HCT116 (cell line): ENCODE measurements at regions not wholly inside any gene's neighbourhood (a gene's known extent, or its start where the extent isn't known, plus 50 kb on each side); places are given as distances from the start of the nearest gene placed in this dataset.

Experiments
- ATAC-seq: fragments of 200-7000 bp; cut with Tn5 transposase; 2 replicates; pipeline ENCODE4 v1.9.1; 2020; ENCODE audit warnings: mild to moderate bottlenecking, moderate library complexity
- BruUV-seq: library from RNA; stranded (reverse); fragments of 400-500 nt; replicated peaks from 2 replicates; lab custom pipeline; 2021; lab: Mats Ljungman, UMichigan
- CTCF ChIA-PET: fragments of 300-600 bp; sonication (Branson Sonifier 250); formaldehyde crosslinking; loops from one replicate; lab custom pipeline; 2021; ENCODE audit warnings: antibody characterized with exemption; lab: Charles Lee
- POLR2A ChIA-PET: fragments of 300-600, 350-600 bp; sonication (Branson Sonifier 250); formaldehyde crosslinking; loops from one replicate; lab custom pipeline; 2021; ENCODE audit warnings: antibody characterized with exemption; lab: Charles Lee
- RAD21 ChIA-PET, 2 experiments: fragments of 300-600 bp; sonication (Branson Sonifier 250); formaldehyde crosslinking; loops; one replicate each; lab custom pipeline; 2023; ENCODE audit warnings: low total read pairs in 2 of 2; ENCODE audit not compliant: uncharacterized antibody in 2 of 2, unreplicated experiment in 2 of 2, low non-redundant PET in 1 of 2; lab: Charles Lee
- DNase-seq: peaks from one replicate; pipeline ENCODE4 v3.0.0-alpha.2; 2010; ENCODE audit warnings: low read depth, low spot score
- H2AFZ ChIP-seq: fragments of 200-600 bp; shearing (Covaris generic), sonication (generic); 2 replicates; pipeline ENCODE4 v1.6.1; 2017; ENCODE audit warnings: low read depth, mixed run types, mixed read lengths, antibody characterized with exemption, low read length; ENCODE audit not compliant: poor library complexity, severe bottlenecking
- H3K27ac ChIP-seq: 2 replicates; pipeline ENCODE4 v1.5.1; 2012; ENCODE audit warnings: low read depth, low read length
- H3K27me3 ChIP-seq: fragments of 200-600 bp; sonication (generic); 2 replicates; pipeline ENCODE4 v1.6.1; 2016; ENCODE audit warnings: mixed run types, low read length, mixed read lengths; ENCODE audit not compliant: insufficient read depth
- H3K36me3 ChIP-seq, 2 experiments: fragments of 200-500 bp in 1 of 2; fragments of 200-600 bp in 1 of 2; sonication (Bioruptor generic) in 1 of 2; sonication (generic) in 1 of 2; 2 replicates each; pipeline versions ENCODE4 v1.5.1 to v1.6.1; 2014 to 2016; ENCODE audit warnings: low read length in 2 of 2, inconsistent platforms in 1 of 2, mixed read lengths in 1 of 2, mixed run types in 1 of 2; ENCODE audit not compliant: insufficient read depth in 2 of 2, control insufficient read depth in 1 of 2
- H3K4me1 ChIP-seq, 2 experiments: fragments of 200-600 bp in 1 of 2; sonication (generic) in 1 of 2; 2 replicates each; pipeline versions ENCODE4 v1.5.1 to v1.6.1; 2012 to 2017; ENCODE audit warnings: low read length in 2 of 2, inconsistent platforms in 1 of 2, mild to moderate bottlenecking in 1 of 2, mixed read lengths in 1 of 2, mixed run types in 1 of 2, moderate library complexity in 1 of 2; ENCODE audit not compliant: insufficient read depth in 2 of 2, control insufficient read depth in 1 of 2
- H3K4me2 ChIP-seq: fragments of 200-600 bp; sonication (generic); 2 replicates; pipeline ENCODE4 v1.6.1; 2017; ENCODE audit warnings: mixed run types, low read length, mixed read lengths
- H3K4me3 ChIP-seq, 2 experiments: fragments of 200-600 bp in 1 of 2; sonication (generic) in 1 of 2; replicated peaks in 1 of 2; 2 replicates each; pipeline ENCODE4 v1.5.1; 2011 to 2016; ENCODE audit warnings: low read length in 2 of 2, control low read depth in 1 of 2, low read depth in 1 of 2, mild to moderate bottlenecking in 1 of 2, mixed read lengths in 1 of 2, mixed run types in 1 of 2
- H3K79me2 ChIP-seq: fragments of 200-600 bp; sonication (generic); 2 replicates; pipeline ENCODE4 v1.6.1; 2017; ENCODE audit warnings: mild to moderate bottlenecking, mixed run types, low read length, moderate library complexity, mixed read lengths; ENCODE audit not compliant: insufficient read depth
- H3K9ac ChIP-seq: fragments of 200-600 bp; sonication (generic); 2 replicates; pipeline ENCODE4 v1.6.1; 2016; ENCODE audit warnings: low read length, mixed read lengths
- H3K9me2 ChIP-seq: fragments of 200-600 bp; sonication (generic), shearing (Covaris generic); 2 replicates; pipeline ENCODE4 v1.6.1; 2017; ENCODE audit warnings: mixed run types, mild to moderate bottlenecking, moderate library complexity; ENCODE audit not compliant: insufficient read depth
- H3K9me3 ChIP-seq, 2 experiments: fragments of 200-500 bp in 1 of 2; fragments of 200-600 bp in 1 of 2; sonication (Bioruptor generic) in 1 of 2; sonication (generic) in 1 of 2; 2 replicates each; pipeline ENCODE4 v1.6.1; 2014 to 2017; ENCODE audit warnings: low read length in 2 of 2, mixed read lengths in 2 of 2, inconsistent platforms in 1 of 2, low read depth in 1 of 2, mild to moderate bottlenecking in 1 of 2, mixed run types in 1 of 2, moderate library complexity in 1 of 2; ENCODE audit not compliant: control insufficient read depth in 1 of 2, insufficient read depth in 1 of 2
- H4K20me1 ChIP-seq: fragments of 200-600 bp; sonication (generic), shearing (Covaris generic); 2 replicates; pipeline ENCODE4 v1.6.1; 2017; ENCODE audit warnings: mixed run types, mild to moderate bottlenecking, moderate library complexity; ENCODE audit not compliant: insufficient read depth
- CEBPB ChIP-seq: IDR thresholded peaks from 2 replicates; pipeline ENCODE4 v1.6.1; 2012; ENCODE audit warnings: low read depth
- ELF1 ChIP-seq: IDR thresholded peaks from 2 replicates; pipeline ENCODE4 v1.6.1; 2012; ENCODE audit warnings: low read depth, borderline replicate concordance
- EZH2 ChIP-seq: fragments of 200-600 bp; sonication (generic); IDR thresholded peaks from 2 replicates; pipeline ENCODE4 v1.6.1; 2017; ENCODE audit warnings: antibody characterized with exemption, mixed run types
- EZH2phosphoT487 ChIP-seq: fragments of 200-600 bp; IDR thresholded peaks from 2 replicates; pipeline ENCODE4 v1.6.1; 2018; ENCODE audit warnings: antibody characterized with exemption, borderline replicate concordance
- JUND ChIP-seq: IDR thresholded peaks from 2 replicates; pipeline ENCODE4 v1.6.1; 2012
- POLR2A ChIP-seq: IDR thresholded peaks from 2 replicates; pipeline ENCODE4 v1.7.0; 2011; ENCODE audit warnings: borderline replicate concordance; ENCODE audit not compliant: insufficient read depth, insufficient read length; ENCODE audit errors: extremely low read depth
- POLR2AphosphoS5 ChIP-seq: IDR thresholded peaks from 2 replicates; pipeline ENCODE4 v1.6.1; 2011; ENCODE audit warnings: mild to moderate bottlenecking, low read depth, low read length, moderate library complexity
- RAD21 ChIP-seq: IDR thresholded peaks from 2 replicates; pipeline ENCODE4 v1.6.1; 2012; ENCODE audit warnings: low read depth, mild to moderate bottlenecking
- SIN3A ChIP-seq: IDR thresholded peaks from 2 replicates; pipeline ENCODE4 v1.6.1; 2012; ENCODE audit warnings: low read depth
- SRF ChIP-seq: IDR thresholded peaks from 2 replicates; pipeline ENCODE4 v1.6.1; 2012; ENCODE audit warnings: low read depth
- TCF7L2 ChIP-seq: IDR thresholded peaks from 2 replicates; pipeline ENCODE4 v1.7.0; 2011; ENCODE audit warnings: borderline replicate concordance, inconsistent platforms; ENCODE audit not compliant: insufficient read depth, insufficient read length; ENCODE audit errors: extremely low read depth
- YY1 ChIP-seq: IDR thresholded peaks from 2 replicates; pipeline ENCODE4 v1.6.1; 2011; ENCODE audit warnings: low read length, low read depth, moderate library complexity, mild to moderate bottlenecking; ENCODE audit not compliant: insufficient replicate concordance; ENCODE audit errors: extremely low read depth
- ZFX ChIP-seq: fragments of 450-650 bp; IDR thresholded peaks from 2 replicates; pipeline ENCODE4 v1.6.1; 2017
- intact Hi-C: fragments of 100-400 bp; cut with micrococcal nuclease; formaldehyde crosslinking; loops from 2 replicates; pipeline ENCODE4 v1.10.0; 2022
- TF ChIP-seq, protein P1 (sequence below), 3 experiments: fragments of 200-600 bp in 1 of 3; sonication (generic) in 1 of 3; IDR thresholded peaks in 2 of 3; conservative IDR thresholded peaks in 1 of 3; 2 replicates each; pipeline ENCODE4 v1.5.1; 2012 to 2017; ENCODE audit warnings: low read depth in 2 of 3, low read length in 2 of 3, antibody characterized with exemption in 1 of 3, borderline replicate concordance in 1 of 3, control low read depth in 1 of 3, mild to moderate bottlenecking in 1 of 3, mixed read lengths in 1 of 3, mixed run types in 1 of 3, moderate library complexity in 1 of 3; ENCODE audit not compliant: insufficient read depth in 1 of 3
- TF ChIP-seq, protein P2 (sequence below): IDR thresholded peaks from 2 replicates; pipeline ENCODE4 v1.6.1; 2012
- TF ChIP-seq, protein P3 (sequence below): IDR thresholded peaks from 2 replicates; pipeline ENCODE4 v1.6.1; 2011; ENCODE audit warnings: mild to moderate bottlenecking, low read length, moderate library complexity; ENCODE audit not compliant: insufficient replicate concordance; ENCODE audit errors: extremely low read depth

DNA sequence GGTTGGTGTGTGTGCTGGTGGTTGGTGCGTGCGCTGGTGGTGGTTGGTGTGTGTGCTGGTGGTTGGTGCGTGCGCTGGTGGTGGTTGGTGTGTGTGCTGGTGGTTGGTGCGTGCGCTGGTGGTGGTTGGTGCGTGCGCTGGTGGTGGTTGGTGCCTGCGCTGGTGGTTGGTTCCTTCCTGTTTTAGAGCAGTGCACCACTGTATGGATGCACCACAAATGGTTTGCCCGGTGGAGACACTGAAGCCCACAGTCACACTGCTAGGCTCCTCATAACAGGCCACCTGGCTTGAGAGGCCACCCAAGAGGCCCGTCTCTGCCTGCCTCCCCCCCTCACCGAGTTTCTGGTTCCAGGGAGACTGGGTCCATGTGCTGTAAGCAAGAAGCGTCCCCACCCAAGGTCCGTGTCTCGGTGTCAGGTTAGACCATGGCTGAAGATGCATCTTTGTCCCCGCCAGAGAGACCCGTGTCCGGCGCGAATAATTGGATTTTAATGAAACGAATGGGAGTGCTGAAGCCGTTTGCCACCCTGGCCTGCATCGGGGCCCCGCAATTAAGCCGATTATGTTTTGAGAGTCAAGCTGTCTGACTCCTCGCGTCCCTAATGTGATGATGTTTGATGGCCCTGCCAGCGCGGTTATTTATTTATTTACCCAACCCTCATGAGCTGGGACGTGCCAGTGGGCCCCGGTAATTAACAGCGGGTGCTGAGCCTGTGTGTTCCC, 161.3 kb upstream of the GSE1 start:
- CTCF ChIA-PET = no interaction called here
- H3K27me3 ChIP-seq = no peaks in the 10 kb centered on the region
- POLR2A ChIA-PET = no interaction called here
- intact Hi-C loops = no loop called here
- H3K4me1 ChIP-seq = peaks cover 0 to 9% of the 10 kb centered on the region in 2 experiments; a peak in 2 of 4 replicates
- H3K27ac ChIP-seq = no peak overlapping the region
- ATAC-seq = no peak
- H2AFZ ChIP-seq = no peak overlapping the region
- H3K79me2 ChIP-seq = no peaks in the 10 kb centered on the region
- no peaks in the 10 kb centered on the region for H3K9me3 ChIP-seq
- no peak overlapping the region for H3K4me2 ChIP-seq
- H3K36me3 ChIP-seq = no peaks in the 10 kb centered on the region
- H3K9ac ChIP-seq = no peak overlapping the region
- H4K20me1 ChIP-seq = no peaks in the 10 kb centered on the region
- DNase-seq = no peak
- TF ChIP-seq YY1 (no peak), POLR2A (no peak), SRF (no peak), EZH2 (no peak), TCF7L2 (no peak), RAD21 (no peak), JUND (no peak), ZFX (no peak), SIN3A (no peak), EZH2phosphoT487 (no peak), POLR2AphosphoS5 (no peak), ELF1 (no peak), CEBPB (no peak)
- TF ChIP-seq, protein P1, sequence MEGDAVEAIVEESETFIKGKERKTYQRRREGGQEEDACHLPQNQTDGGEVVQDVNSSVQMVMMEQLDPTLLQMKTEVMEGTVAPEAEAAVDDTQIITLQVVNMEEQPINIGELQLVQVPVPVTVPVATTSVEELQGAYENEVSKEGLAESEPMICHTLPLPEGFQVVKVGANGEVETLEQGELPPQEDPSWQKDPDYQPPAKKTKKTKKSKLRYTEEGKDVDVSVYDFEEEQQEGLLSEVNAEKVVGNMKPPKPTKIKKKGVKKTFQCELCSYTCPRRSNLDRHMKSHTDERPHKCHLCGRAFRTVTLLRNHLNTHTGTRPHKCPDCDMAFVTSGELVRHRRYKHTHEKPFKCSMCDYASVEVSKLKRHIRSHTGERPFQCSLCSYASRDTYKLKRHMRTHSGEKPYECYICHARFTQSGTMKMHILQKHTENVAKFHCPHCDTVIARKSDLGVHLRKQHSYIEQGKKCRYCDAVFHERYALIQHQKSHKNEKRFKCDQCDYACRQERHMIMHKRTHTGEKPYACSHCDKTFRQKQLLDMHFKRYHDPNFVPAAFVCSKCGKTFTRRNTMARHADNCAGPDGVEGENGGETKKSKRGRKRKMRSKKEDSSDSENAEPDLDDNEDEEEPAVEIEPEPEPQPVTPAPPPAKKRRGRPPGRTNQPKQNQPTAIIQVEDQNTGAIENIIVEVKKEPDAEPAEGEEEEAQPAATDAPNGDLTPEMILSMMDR (IDR thresholded peaks at IDR 0.05 in 2 of 3, conservative IDR thresholded peaks at IDR 0.05 in 1 of 3; ENCODE audit: borderline replicate concordance in 1 of 3, insufficient read depth in 1 of 3, low read depth in 2 of 3, low read length in 2 of 3) = no peak
- TF ChIP-seq, protein P2, sequence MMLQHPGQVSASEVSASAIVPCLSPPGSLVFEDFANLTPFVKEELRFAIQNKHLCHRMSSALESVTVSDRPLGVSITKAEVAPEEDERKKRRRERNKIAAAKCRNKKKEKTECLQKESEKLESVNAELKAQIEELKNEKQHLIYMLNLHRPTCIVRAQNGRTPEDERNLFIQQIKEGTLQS = no peak
- TF ChIP-seq, protein P3, sequence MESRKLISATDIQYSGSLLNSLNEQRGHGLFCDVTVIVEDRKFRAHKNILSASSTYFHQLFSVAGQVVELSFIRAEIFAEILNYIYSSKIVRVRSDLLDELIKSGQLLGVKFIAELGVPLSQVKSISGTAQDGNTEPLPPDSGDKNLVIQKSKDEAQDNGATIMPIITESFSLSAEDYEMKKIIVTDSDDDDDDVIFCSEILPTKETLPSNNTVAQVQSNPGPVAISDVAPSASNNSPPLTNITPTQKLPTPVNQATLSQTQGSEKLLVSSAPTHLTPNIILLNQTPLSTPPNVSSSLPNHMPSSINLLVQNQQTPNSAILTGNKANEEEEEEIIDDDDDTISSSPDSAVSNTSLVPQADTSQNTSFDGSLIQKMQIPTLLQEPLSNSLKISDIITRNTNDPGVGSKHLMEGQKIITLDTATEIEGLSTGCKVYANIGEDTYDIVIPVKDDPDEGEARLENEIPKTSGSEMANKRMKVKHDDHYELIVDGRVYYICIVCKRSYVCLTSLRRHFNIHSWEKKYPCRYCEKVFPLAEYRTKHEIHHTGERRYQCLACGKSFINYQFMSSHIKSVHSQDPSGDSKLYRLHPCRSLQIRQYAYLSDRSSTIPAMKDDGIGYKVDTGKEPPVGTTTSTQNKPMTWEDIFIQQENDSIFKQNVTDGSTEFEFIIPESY = no peak
- BruUV-seq = no TSS peak
- no peaks in the 10 kb centered on the region for H3K9me2 ChIP-seq
- no peak overlapping the region for H3K4me3 ChIP-seq
- RAD21 ChIA-PET = no interaction called here
